Skeletal muscle tissue (tissue), 3 donors: ENCODE measurements at regions not wholly inside any gene's neighbourhood (a gene's known extent, or its start where the extent isn't known, plus 50 kb on each side); places are given as distances from the start of the nearest gene placed in this dataset.

Source experiments
- H3K27ac ChIP-seq: one replicate; pipeline ENCODE4 v1.7.0; 2013; ENCODE audit warnings: mild to moderate bottlenecking, low read depth, low read length, inconsistent platforms
- H3K27me3 ChIP-seq, 3 donors: one replicate each; pipeline ENCODE4 v1.7.0; 2013; ENCODE audit warnings: low read length in 3 of 3; ENCODE audit not compliant: control insufficient read depth in 3 of 3, insufficient read depth in 3 of 3
- H3K36me3 ChIP-seq, 3 donors: one replicate each; pipeline ENCODE4 v1.7.0; 2013; ENCODE audit warnings: low read length in 3 of 3; ENCODE audit not compliant: control insufficient read depth in 3 of 3, insufficient read depth in 3 of 3
- H3K4me1 ChIP-seq, 3 donors: one replicate each; pipeline ENCODE4 v1.7.0; 2013; ENCODE audit warnings: low read length in 3 of 3, mild to moderate bottlenecking in 3 of 3; ENCODE audit not compliant: control insufficient read depth in 3 of 3, insufficient read depth in 3 of 3
- H3K4me3 ChIP-seq, 3 donors: one replicate each; pipeline ENCODE4 v1.7.0; 2013; ENCODE audit warnings: low read length in 3 of 3
- H3K9ac ChIP-seq, 3 donors: one replicate each; pipeline ENCODE4 v1.7.0; 2013; ENCODE audit warnings: low read length in 3 of 3, mild to moderate bottlenecking in 3 of 3, moderate library complexity in 2 of 3, low read depth in 1 of 3
- H3K9me3 ChIP-seq, 3 donors: one replicate each; pipeline ENCODE4 v1.7.0; 2013; ENCODE audit warnings: low read length in 3 of 3; ENCODE audit not compliant: control insufficient read depth in 3 of 3
- donor health status: Osteomylitis.

DNA sequence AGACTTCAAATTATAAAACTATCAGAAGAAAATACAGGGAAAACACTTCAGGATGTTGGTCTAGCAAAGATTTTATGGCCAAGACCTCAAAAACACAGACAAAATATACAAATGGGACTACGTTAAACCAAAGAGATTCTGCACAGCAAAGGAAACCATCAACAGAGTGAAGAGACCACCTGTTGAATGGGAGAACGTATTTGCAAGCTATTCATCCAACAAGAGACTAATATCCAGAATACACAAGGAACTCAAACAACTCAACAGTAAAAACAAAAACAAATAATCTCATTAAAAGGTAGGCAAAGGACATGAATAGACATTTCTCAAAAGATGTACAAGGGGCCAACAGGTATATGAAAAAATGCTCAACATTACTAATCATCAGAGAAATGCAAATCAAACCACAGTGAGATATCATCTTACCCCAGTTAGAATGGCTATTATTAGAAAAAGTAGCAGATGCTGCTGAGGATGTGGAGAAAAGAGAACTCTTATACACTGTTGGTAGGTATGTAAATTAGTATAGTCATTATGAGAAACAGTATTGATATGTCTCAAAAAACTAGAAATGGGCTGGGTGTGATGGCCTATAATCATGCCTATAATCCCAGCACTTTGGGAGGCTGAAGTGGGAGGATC lies 112.6 kb downstream of the LRIG2 start:
- no peaks in the 10 kb centered on the region for H3K4me1 ChIP-seq
- no peak overlapping the region for H3K27ac ChIP-seq
- no peaks in the 10 kb centered on the region for H3K9me3 ChIP-seq

GRCh38 chr1:113190078-113190477 lies 117.1 kb downstream of the LRIG2 start:
- H3K9ac ChIP-seq, result no peak overlapping the region
- H3K4me3 ChIP-seq, result no peak overlapping the region
- H3K27me3 ChIP-seq, result peaks cover 0 to 3% (median 0%) of the 10 kb centered on the region in 3 donors
- H3K27ac ChIP-seq, result no peak overlapping the region
- peaks cover 0 to 2% (median 0%) of the 10 kb centered on the region in 3 donors for H3K9me3 ChIP-seq
- H3K4me1 ChIP-seq, result no peaks in the 10 kb centered on the region
- no peaks in the 10 kb centered on the region for H3K36me3 ChIP-seq

More for the DNA sequence above, 112.6 kb downstream of the LRIG2 start:
- Histone ChIP-seq H3K4me3 (no peak overlapping the region), H3K27me3 (no peaks in the 10 kb centered on the region), H3K9ac (no peak overlapping the region), H3K36me3 (no peaks in the 10 kb centered on the region)

GRCh38 chr1:113190930-113191329 lies 117.9 kb downstream of the LRIG2 start:
- Histone ChIP-seq H3K36me3 (no peaks in the 10 kb centered on the region), H3K4me1 (no peaks in the 10 kb centered on the region), H3K4me3 (no peak overlapping the region), H3K27me3 (peaks cover 0 to 3% (median 0%) of the 10 kb centered on the region in 3 donors), H3K9ac (no peak overlapping the region), H3K27ac (no peak overlapping the region), H3K9me3 (peaks cover 0 to 2% (median 0%) of the 10 kb centered on the region in 3 donors)

DNA sequence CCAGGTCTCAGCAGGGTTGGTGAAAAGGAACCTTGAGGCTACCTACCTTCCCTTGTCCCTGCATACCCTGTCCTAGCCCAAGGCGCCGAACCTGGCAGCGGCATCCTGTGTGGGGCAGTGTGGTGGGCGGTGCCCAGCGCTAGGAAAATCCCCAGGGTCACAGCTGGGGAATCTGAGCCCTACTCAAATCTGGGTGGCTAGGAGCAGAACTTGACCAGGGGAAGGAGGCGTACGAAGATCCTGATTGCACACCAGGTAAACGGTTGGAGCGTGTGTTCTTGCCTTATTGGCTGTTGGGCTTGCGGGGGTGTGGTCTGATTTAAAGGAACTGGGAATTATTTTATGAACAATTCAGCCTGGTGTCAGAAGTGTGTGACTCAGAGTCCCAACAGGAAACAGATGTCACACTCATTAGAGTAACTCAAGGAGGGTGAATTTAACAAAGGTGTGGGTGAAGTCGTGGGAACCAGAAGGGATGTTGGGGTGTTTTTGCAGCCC lies 118.6 kb downstream of the LRIG2 start:
- H3K9me3 ChIP-seq, result peaks cover 0 to 2% (median 0%) of the 10 kb centered on the region in 3 donors
- H3K36me3 ChIP-seq, result no peaks in the 10 kb centered on the region
- H3K27me3 ChIP-seq, result peaks cover 0 to 3% (median 0%) of the 10 kb centered on the region in 3 donors
- no peak overlapping the region for H3K27ac ChIP-seq
- H3K9ac ChIP-seq, result no peak overlapping the region
- no peak overlapping the region for H3K4me3 ChIP-seq
- no peaks in the 10 kb centered on the region for H3K4me1 ChIP-seq

DNA sequence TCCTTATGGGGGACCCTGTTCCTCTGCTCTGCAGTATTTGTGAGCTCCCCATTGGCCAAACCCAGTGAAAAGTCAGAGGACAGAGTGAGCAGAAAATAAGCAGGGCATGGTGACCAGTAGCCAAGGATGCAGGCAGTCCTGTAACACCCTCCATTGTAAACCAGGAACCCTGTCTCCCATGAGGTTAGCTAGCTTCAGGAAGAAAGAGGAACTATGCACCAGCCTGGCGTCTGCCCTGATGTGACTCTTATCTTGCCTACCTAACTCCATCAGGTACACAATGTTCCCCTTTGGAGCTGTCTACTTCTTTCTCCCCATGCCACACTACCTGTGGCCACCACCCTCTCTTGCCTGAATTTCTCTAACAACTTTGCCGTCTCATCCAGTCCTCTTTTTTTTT lies 119.2 kb downstream of the LRIG2 start:
- peaks cover 0 to 2% (median 0%) of the 10 kb centered on the region in 3 donors for H3K9me3 ChIP-seq
- no peak overlapping the region for H3K27ac ChIP-seq
- H3K36me3 ChIP-seq, result no peaks in the 10 kb centered on the region
- no peaks in the 10 kb centered on the region for H3K4me1 ChIP-seq
- H3K4me3 ChIP-seq, result no peak overlapping the region
- H3K9ac ChIP-seq, result no peak overlapping the region
- H3K27me3 ChIP-seq, result peaks cover 0 to 3% (median 0%) of the 10 kb centered on the region in 3 donors

DNA sequence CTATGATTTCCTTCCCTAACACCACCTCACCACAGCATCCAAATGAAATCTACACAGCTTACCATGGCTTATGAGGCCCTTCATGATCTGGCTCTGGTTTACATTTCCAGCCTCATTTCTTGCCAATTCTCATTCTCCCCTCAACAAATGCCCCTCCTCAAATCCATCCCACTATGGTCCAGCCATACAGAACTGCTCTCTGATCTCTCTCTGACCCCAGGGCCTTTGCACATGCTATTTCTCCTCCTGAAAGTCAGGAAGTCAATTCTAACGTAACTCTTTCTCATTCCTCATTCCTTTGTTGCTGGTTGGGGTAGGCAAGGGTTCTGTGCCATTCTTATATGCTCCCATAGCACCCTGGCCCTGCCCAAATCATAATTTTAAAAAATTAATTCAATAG lies 120.0 kb downstream of the LRIG2 start:
- Histone ChIP-seq H3K9me3 (peaks cover 0 to 2% (median 0%) of the 10 kb centered on the region in 3 donors), H3K27ac (no peak overlapping the region), H3K4me1 (no peaks in the 10 kb centered on the region), H3K4me3 (no peak overlapping the region), H3K27me3 (peaks cover 0 to 3% (median 0%) of the 10 kb centered on the region in 3 donors), H3K9ac (no peak overlapping the region), H3K36me3 (no peaks in the 10 kb centered on the region)

GRCh38 chr1:113194846-113195830 lies 122.1 kb downstream of the LRIG2 start:
- Histone ChIP-seq H3K27ac (no peak overlapping the region), H3K4me1 (no peaks in the 10 kb centered on the region), H3K9ac (no peak overlapping the region), H3K27me3 (peaks cover 0 to 3% (median 0%) of the 10 kb centered on the region in 3 donors), H3K4me3 (no peak overlapping the region), H3K36me3 (no peaks in the 10 kb centered on the region), H3K9me3 (peaks cover 0 to 2% (median 0%) of the 10 kb centered on the region in 3 donors)

DNA sequence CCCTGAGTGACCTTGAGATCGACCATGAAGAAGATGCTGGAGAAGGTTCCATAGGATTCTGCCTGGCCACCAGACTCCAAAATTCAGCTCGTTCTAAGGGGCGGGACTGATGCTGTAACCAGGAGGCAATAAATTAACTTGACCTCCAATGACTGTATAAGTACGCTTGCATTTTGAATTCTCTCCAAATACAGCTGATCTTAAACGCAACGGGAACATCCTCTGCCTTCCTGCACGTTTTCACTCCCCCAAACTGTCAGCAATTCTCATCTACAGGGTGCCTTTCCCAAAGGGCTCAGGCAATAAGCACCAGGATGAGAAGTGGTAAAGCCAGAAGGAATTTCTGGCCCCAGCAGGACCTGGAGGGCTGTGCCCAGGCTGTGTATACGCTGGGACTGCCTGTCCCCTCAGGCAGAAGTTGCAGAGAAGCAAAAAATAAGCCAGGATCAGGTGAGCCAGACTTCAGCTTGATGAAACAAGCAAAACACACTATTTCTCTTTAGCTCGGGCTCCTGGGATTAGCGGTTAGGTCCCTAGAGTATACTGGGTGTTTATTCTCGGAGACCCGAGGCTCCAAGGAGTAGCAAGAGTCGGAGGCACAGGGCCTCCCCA lies 124.8 kb downstream of the LRIG2 start:
- no peak overlapping the region for H3K9ac ChIP-seq
- no peaks in the 10 kb centered on the region for H3K4me1 ChIP-seq
- H3K4me3 ChIP-seq, result no peak overlapping the region
- no peak overlapping the region for H3K27ac ChIP-seq
- peaks cover 0 to 3% (median 0%) of the 10 kb centered on the region in 3 donors for H3K27me3 ChIP-seq
- no peaks in the 10 kb centered on the region for H3K36me3 ChIP-seq
- peaks cover 0 to 2% (median 0%) of the 10 kb centered on the region in 3 donors for H3K9me3 ChIP-seq

DNA sequence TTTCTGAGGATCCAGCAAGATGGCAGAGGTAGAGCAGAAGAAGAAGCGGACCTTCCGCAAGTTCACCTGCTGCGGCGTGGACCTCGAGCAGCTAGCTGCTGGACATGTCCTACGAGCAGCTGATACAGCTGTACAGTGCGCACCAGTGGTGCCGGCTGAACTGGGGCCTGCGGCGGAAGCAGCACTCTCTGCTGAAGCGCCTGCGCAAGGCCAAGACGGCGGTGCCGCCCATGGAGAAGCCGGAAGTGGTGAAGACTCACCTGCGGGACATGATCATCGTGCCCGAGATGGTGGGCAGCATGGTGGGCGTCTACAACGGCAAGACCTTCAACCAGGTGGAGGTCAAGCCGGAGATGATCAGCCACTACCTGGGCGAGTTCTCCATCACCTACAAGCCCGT lies 125.8 kb downstream of the LRIG2 start:
- no peak overlapping the region for H3K27ac ChIP-seq
- H3K4me1 ChIP-seq, result no peaks in the 10 kb centered on the region

More for the DNA sequence above, 125.8 kb downstream of the LRIG2 start:
- Histone ChIP-seq H3K9ac (no peak overlapping the region), H3K9me3 (no peaks in the 10 kb centered on the region), H3K36me3 (no peaks in the 10 kb centered on the region), H3K4me3 (no peak overlapping the region), H3K27me3 (peaks cover 0 to 3% (median 0%) of the 10 kb centered on the region in 3 donors)
